Astrocyte (in vitro differentiated cells and primary cell): ENCODE measurements at regions not wholly inside any gene's neighbourhood (a gene's known extent, or its start where the extent isn't known, plus 50 kb on each side); places are given as distances from the start of the nearest gene placed in this dataset.

Experiments
- DNase-seq: peaks from one replicate; pipeline ENCODE4 v3.0.0-alpha.2; 2010; ENCODE audit warnings: low read depth
- FAIRE-seq: peaks from 2 replicates; lab custom pipeline; 2011; peaks lifted over from hg19 to GRCh38; lab: Jason Lieb, UNC
- H2AFZ ChIP-seq: 2 replicates; pipeline ENCODE4 v1.6.0; 2012; ENCODE audit warnings: low read depth, low read length, inconsistent platforms
- H3K27ac ChIP-seq: 2 replicates; pipeline ENCODE4 v1.5.1; 2011; ENCODE audit warnings: low read depth, low read length, inconsistent platforms
- H3K27me3 ChIP-seq: 2 replicates; pipeline ENCODE4 v1.6.0; 2011; ENCODE audit warnings: low read length, inconsistent platforms; ENCODE audit not compliant: insufficient read depth
- H3K36me3 ChIP-seq: 2 replicates; pipeline ENCODE4 v1.5.1; 2011; ENCODE audit warnings: low read length, inconsistent platforms; ENCODE audit not compliant: insufficient read depth
- H3K4me1 ChIP-seq: 2 replicates; pipeline ENCODE4 v1.5.1; 2011; ENCODE audit warnings: low read length, inconsistent platforms; ENCODE audit not compliant: insufficient read depth
- H3K4me2 ChIP-seq: 2 replicates; pipeline ENCODE4 v1.6.0; 2012; ENCODE audit warnings: low read length, inconsistent platforms
- H3K4me3 ChIP-seq: 2 replicates; pipeline ENCODE4 v1.5.1; 2011; ENCODE audit warnings: low read depth, mild to moderate bottlenecking, low read length, inconsistent platforms; ENCODE audit not compliant: insufficient read depth
- H3K79me2 ChIP-seq: 2 replicates; pipeline ENCODE4 v1.6.0; 2012; ENCODE audit warnings: mild to moderate bottlenecking, low read length, inconsistent platforms; ENCODE audit not compliant: insufficient read depth
- H3K9ac ChIP-seq: 2 replicates; pipeline ENCODE4 v1.6.0; 2012; ENCODE audit warnings: mild to moderate bottlenecking, low read length, inconsistent platforms
- H3K9me3 ChIP-seq: 2 replicates; pipeline ENCODE4 v1.5.1; 2012; ENCODE audit warnings: low read depth, mild to moderate bottlenecking, low read length, inconsistent platforms; ENCODE audit not compliant: insufficient read depth
- H4K20me1 ChIP-seq: 2 replicates; pipeline ENCODE4 v1.6.0; 2012; ENCODE audit warnings: low read length, inconsistent platforms; ENCODE audit not compliant: insufficient read depth
- H3K27ac Mint-ChIP-seq: one replicate; pipeline ENCODE4 v1.8.0; 2021; ENCODE audit warnings: mild to moderate bottlenecking, mixed read lengths; ENCODE audit not compliant: unreplicated experiment
- H3K27me3 Mint-ChIP-seq: one replicate; pipeline ENCODE4 v1.8.0; 2021; ENCODE audit warnings: low read depth, mixed read lengths; ENCODE audit not compliant: unreplicated experiment
- H3K36me3 Mint-ChIP-seq: one replicate; pipeline ENCODE4 v1.8.0; 2021; ENCODE audit warnings: low read depth, mixed read lengths; ENCODE audit not compliant: unreplicated experiment
- H3K4me1 Mint-ChIP-seq: one replicate; pipeline ENCODE4 v1.8.0; 2021; ENCODE audit warnings: low read depth, mixed read lengths; ENCODE audit not compliant: unreplicated experiment
- H3K4me3 Mint-ChIP-seq: one replicate; pipeline ENCODE4 v1.8.0; 2021; ENCODE audit warnings: mild to moderate bottlenecking, moderate library complexity, mixed read lengths; ENCODE audit not compliant: unreplicated experiment
- H3K9me3 Mint-ChIP-seq: one replicate; pipeline ENCODE4 v1.8.0; 2021; ENCODE audit warnings: mild to moderate bottlenecking, mixed read lengths; ENCODE audit not compliant: unreplicated experiment
- EZH2 ChIP-seq: IDR thresholded peaks from 2 replicates; pipeline ENCODE4 v1.6.1; 2012; ENCODE audit warnings: mild to moderate bottlenecking, low read length, inconsistent platforms; ENCODE audit not compliant: insufficient read depth
- TF ChIP-seq, protein P1 (sequence below): IDR thresholded peaks from 2 replicates; pipeline ENCODE4 v1.5.1; 2011; ENCODE audit warnings: low read depth, mild to moderate bottlenecking, inconsistent platforms, low read length, moderate library complexity; ENCODE audit not compliant: insufficient read depth

DNA sequence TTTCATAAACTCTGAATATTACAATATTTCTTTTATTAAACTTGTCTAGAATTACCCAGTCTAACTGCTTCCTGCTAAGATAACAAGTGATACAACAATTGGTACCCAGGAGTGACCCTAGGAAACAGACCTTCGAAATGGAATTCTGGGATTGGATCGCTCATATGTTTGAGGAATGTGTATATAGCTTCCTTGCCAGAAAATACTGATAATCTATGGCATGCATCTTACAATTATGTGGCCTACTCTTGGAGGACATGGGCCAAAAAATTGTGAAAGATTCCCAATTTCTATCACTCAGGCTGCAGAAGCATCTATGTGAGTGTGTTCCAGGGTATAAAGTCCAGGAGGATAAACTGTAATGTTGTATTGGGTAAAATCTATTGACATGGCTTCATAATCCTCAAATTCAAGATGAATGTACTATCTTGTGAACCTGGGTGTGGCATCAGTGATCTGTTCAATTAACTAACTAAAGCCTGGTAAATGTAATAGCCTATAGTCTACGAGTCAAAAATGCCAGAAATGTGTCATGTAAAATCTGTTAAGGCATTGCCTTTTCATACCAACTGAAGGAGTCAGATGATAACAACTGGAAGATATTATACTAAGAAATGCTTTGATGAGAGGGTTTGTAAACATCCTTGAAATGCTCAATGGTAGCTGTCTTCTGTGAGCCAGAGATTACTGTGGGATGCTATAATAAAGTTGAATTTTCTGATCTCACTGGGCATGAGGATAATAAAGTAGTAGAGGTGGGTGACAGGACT, 1499.3 kb downstream of the PCDH7 start:
- Histone ChIP-seq H3K4me3 (no peak overlapping the region), H3K79me2 (no peaks in the 10 kb centered on the region), H3K27ac (no peak overlapping the region), H3K27me3 (no peaks in the 10 kb centered on the region), H3K9me3 (no peaks in the 10 kb centered on the region), H3K36me3 (no peaks in the 10 kb centered on the region), H4K20me1 (no peaks in the 10 kb centered on the region), H2AFZ (no peak overlapping the region), H3K4me2 (no peak overlapping the region), H3K4me1 (no peaks in the 10 kb centered on the region), H3K9ac (no peak overlapping the region)
- no peaks in the 10 kb centered on the region for H3K4me1 Mint-ChIP-seq
- no peaks in the 10 kb centered on the region for H3K36me3 Mint-ChIP-seq
- H3K27ac Mint-ChIP-seq = no peak overlapping the region
- DNase-seq = peak; percentile 31
- no peaks in the 10 kb centered on the region for H3K9me3 Mint-ChIP-seq
- FAIRE-seq = no peak
- no peak overlapping the region for H3K4me3 Mint-ChIP-seq
- no peak for TF ChIP-seq EZH2
- TF ChIP-seq, protein P1, sequence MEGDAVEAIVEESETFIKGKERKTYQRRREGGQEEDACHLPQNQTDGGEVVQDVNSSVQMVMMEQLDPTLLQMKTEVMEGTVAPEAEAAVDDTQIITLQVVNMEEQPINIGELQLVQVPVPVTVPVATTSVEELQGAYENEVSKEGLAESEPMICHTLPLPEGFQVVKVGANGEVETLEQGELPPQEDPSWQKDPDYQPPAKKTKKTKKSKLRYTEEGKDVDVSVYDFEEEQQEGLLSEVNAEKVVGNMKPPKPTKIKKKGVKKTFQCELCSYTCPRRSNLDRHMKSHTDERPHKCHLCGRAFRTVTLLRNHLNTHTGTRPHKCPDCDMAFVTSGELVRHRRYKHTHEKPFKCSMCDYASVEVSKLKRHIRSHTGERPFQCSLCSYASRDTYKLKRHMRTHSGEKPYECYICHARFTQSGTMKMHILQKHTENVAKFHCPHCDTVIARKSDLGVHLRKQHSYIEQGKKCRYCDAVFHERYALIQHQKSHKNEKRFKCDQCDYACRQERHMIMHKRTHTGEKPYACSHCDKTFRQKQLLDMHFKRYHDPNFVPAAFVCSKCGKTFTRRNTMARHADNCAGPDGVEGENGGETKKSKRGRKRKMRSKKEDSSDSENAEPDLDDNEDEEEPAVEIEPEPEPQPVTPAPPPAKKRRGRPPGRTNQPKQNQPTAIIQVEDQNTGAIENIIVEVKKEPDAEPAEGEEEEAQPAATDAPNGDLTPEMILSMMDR = no peak
- H3K27me3 Mint-ChIP-seq = no peaks in the 10 kb centered on the region

DNA sequence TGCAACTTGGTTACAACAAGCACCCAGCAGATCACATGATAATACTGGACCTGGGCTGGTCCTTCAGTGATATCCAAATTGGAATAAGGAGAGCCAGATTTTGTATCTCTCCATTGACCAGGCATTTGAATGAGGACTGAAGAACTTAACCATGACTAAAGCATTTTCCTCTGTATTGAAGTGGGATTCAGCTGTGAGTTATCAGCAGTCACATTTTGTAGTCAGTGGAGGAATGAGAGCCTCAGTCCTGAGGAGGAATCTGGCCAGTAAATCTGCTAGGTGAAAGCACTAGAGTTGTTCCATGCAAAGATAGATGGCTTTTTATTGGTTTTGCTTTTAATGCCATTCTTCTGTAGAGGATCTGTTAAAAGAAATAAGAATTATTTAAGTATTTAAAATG, 1506.0 kb downstream of the PCDH7 start:
- Histone ChIP-seq H3K79me2 (no peaks in the 10 kb centered on the region), H3K9ac (no peak overlapping the region), H3K27me3 (no peaks in the 10 kb centered on the region), H3K9me3 (no peaks in the 10 kb centered on the region), H4K20me1 (no peaks in the 10 kb centered on the region), H3K4me1 (no peaks in the 10 kb centered on the region), H3K4me3 (no peak overlapping the region), H3K36me3 (no peaks in the 10 kb centered on the region), H3K4me2 (no peak overlapping the region), H3K27ac (no peak overlapping the region), H2AFZ (no peak overlapping the region)
- FAIRE-seq (no peak), DNase-seq (peak; percentile 65)
- no peaks in the 10 kb centered on the region for H3K9me3 Mint-ChIP-seq
- H3K27ac Mint-ChIP-seq = no peak overlapping the region
- H3K27me3 Mint-ChIP-seq = no peaks in the 10 kb centered on the region
- TF ChIP-seq EZH2 = no peak
- TF ChIP-seq, protein P1 = no peak
- no peaks in the 10 kb centered on the region for H3K4me1 Mint-ChIP-seq
- H3K4me3 Mint-ChIP-seq = no peak overlapping the region
- no peaks in the 10 kb centered on the region for H3K36me3 Mint-ChIP-seq

DNA sequence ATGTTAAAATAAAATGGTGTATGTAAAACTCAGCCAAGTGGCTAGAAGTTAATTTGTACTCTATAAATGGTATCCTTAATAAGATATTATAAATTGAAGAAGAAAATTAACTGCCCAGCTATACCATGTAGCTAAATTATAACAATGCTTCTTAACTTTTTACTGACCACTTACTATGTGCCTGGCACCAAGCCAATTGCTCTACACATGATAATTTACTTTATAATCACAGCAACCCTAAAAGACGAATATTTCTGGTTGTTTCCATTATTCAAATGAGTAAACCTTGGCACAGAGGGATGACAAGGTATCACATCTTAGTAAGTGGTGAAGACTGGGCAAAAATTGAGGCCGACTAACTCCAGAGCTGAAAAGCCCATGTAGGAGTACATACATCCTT, 1506.6 kb downstream of the PCDH7 start:
- Mint-ChIP-seq H3K4me3 (no peak overlapping the region), H3K36me3 (no peaks in the 10 kb centered on the region), H3K9me3 (no peaks in the 10 kb centered on the region), H3K27ac (no peak overlapping the region), H3K4me1 (no peaks in the 10 kb centered on the region), H3K27me3 (no peaks in the 10 kb centered on the region)
- FAIRE-seq (no peak), DNase-seq (no peak)
- H3K4me2 ChIP-seq = no peak overlapping the region
- H3K9ac ChIP-seq = no peak overlapping the region
- H2AFZ ChIP-seq = no peak overlapping the region
- no peaks in the 10 kb centered on the region for H4K20me1 ChIP-seq
- TF ChIP-seq EZH2 = no peak
- TF ChIP-seq, protein P1 = no peak
- H3K4me3 ChIP-seq = no peak overlapping the region
- H3K27me3 ChIP-seq = no peaks in the 10 kb centered on the region
- H3K27ac ChIP-seq = no peak overlapping the region
- H3K4me1 ChIP-seq = no peaks in the 10 kb centered on the region
- H3K79me2 ChIP-seq = no peaks in the 10 kb centered on the region
- no peaks in the 10 kb centered on the region for H3K36me3 ChIP-seq
- no peaks in the 10 kb centered on the region for H3K9me3 ChIP-seq
